C4-2B (cell line): ENCODE measurements at regions not wholly inside any gene's neighbourhood (a gene's known extent, or its start where the extent isn't known, plus 50 kb on each side); places are given as distances from the start of the nearest gene placed in this dataset.

Source experiments
- CTCF ChIP-seq: fragments of 450-650 bp; conservative IDR thresholded peaks from 2 replicates; pipeline ENCODE4 v1.5.1; 2017; ENCODE audit warnings: mild to moderate bottlenecking
- ZFX ChIP-seq: fragments of 450-650 bp; IDR thresholded peaks from 2 replicates; pipeline ENCODE4 v1.6.1; 2017

- TF ChIP-seq CTCF (no peak), ZFX (no peak)
Observed at GRCh38 chr2:176592216-176592615, 323.0 kb downstream of the MTX2 start.
